NT2/D1 (cell line): ENCODE measurements at regions not wholly inside any gene's neighbourhood (a gene's known extent, or its start where the extent isn't known, plus 50 kb on each side); places are given as distances from the start of the nearest gene placed in this dataset.

Source experiments
- YY1 ChIP-seq: IDR thresholded peaks from 2 replicates; pipeline ENCODE4 v1.6.1; 2011; ENCODE audit not compliant: insufficient read length, insufficient read depth
- ZNF274 ChIP-seq: IDR thresholded peaks from 2 replicates; pipeline ENCODE4 v1.6.1; 2011; ENCODE audit warnings: mild to moderate bottlenecking, low read depth, low read length

DNA sequence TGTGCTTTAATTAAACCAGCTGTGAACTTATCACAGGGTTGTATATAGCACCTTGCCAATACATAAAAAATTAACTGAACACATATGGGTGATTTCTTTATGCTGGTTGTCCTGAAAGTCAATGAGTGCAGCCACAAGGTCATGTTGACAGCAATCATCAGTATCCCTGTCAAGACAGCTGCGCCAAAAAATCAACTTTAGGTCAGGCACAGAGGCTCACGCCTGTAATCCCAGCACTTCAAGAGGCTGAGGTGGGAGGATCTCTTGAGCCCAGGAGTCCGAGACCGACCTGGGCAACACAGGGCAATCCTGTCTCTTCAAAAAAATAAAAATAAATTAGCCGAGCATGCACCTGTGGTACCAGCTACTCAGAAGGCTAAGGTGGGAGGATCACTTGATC, 707.3 kb downstream of the SI start:
- no peak for TF ChIP-seq YY1
- no peak for TF ChIP-seq ZNF274
